ENCODE measurements at regions not wholly inside any gene's neighbourhood (a gene's known extent, or its start where the extent isn't known, plus 50 kb on each side); places are given as distances from the start of the nearest gene placed in this dataset.

- TF ChIP-seq CTCF (IDR thresholded peaks at IDR 0.05): no peak
- TF ChIP-seq POLR2AphosphoS5 (IDR thresholded peaks at IDR 0.05; ENCODE audit: insufficient read depth in 1 of 2, low read depth in 1 of 2): no peak
Observed at GRCh38 chr9:81032831-81033230, 656.5 kb downstream of the TLE1 start.

Measured in vagina (tissue), 2 donors.